H9 (cell line): ENCODE measurements at regions not wholly inside any gene's neighbourhood (a gene's known extent, or its start where the extent isn't known, plus 50 kb on each side); places are given as distances from the start of the nearest gene placed in this dataset.

ENCODE experiments used
- DNase-seq: peaks from one replicate; pipeline ENCODE4 v3.0.0-alpha.2; 2017
- H2AFZ ChIP-seq: one replicate; pipeline ENCODE4 v1.6.1; 2013; ENCODE audit warnings: mild to moderate bottlenecking, low read length, control low read depth, moderate library complexity
- H2AK5ac ChIP-seq: 2 replicates; pipeline ENCODE4 v1.6.1; 2013; ENCODE audit warnings: low read length, control low read depth, mixed read lengths; ENCODE audit not compliant: insufficient read length
- H2BK120ac ChIP-seq: one replicate; pipeline ENCODE4 v1.6.1; 2013; ENCODE audit warnings: low read depth, mild to moderate bottlenecking, low read length, control low read depth, inconsistent platforms; ENCODE audit not compliant: poor library complexity, severe bottlenecking
- H2BK12ac ChIP-seq: 2 replicates; pipeline ENCODE4 v1.6.1; 2013; ENCODE audit warnings: low read length, control low read depth, mixed read lengths, low read depth; ENCODE audit not compliant: insufficient read length
- H2BK15ac ChIP-seq: 2 replicates; pipeline ENCODE4 v1.6.1; 2013; ENCODE audit warnings: low read depth, low read length, control low read depth
- H2BK20ac ChIP-seq: one replicate; pipeline ENCODE4 v1.6.1; 2013; ENCODE audit warnings: low read depth, mild to moderate bottlenecking, low read length, control low read depth, inconsistent platforms; ENCODE audit not compliant: poor library complexity, severe bottlenecking
- H2BK5ac ChIP-seq: 2 replicates; pipeline ENCODE4 v1.6.1; 2013; ENCODE audit warnings: low read length, control low read depth, mixed read lengths; ENCODE audit not compliant: insufficient read length
- H3K14ac ChIP-seq: 2 replicates; pipeline ENCODE4 v1.6.1; 2013; ENCODE audit warnings: low read length, control low read depth; ENCODE audit not compliant: insufficient read depth
- H3K18ac ChIP-seq: 2 replicates; pipeline ENCODE4 v1.6.1; 2013; ENCODE audit warnings: low read depth, mild to moderate bottlenecking, mixed read lengths, low read length, control low read depth; ENCODE audit not compliant: insufficient read length
- H3K23ac ChIP-seq: 2 replicates; pipeline ENCODE4 v1.6.1; 2013; ENCODE audit warnings: low read length, control low read depth, mixed read lengths, low read depth; ENCODE audit not compliant: insufficient read length
- H3K23me2 ChIP-seq: 2 replicates; pipeline ENCODE4 v1.6.1; 2013; ENCODE audit warnings: low read depth, mild to moderate bottlenecking, mixed read lengths, low read length, control low read depth; ENCODE audit not compliant: insufficient read length, poor library complexity, severe bottlenecking
- H3K27ac ChIP-seq: 2 replicates; pipeline ENCODE4 v1.5.1; 2013; ENCODE audit warnings: low read length, control low read depth, mixed read lengths, low read depth; ENCODE audit not compliant: insufficient read length
- H3K27me3 ChIP-seq: 2 replicates; pipeline ENCODE4 v1.6.1; 2013; ENCODE audit warnings: low read length, control low read depth, inconsistent platforms; ENCODE audit not compliant: insufficient read depth
- H3K4ac ChIP-seq: 2 replicates; pipeline ENCODE4 v1.6.1; 2013; ENCODE audit warnings: low read depth, mild to moderate bottlenecking, control low read depth, inconsistent platforms, low read length, moderate library complexity
- H3K4me1 ChIP-seq: 2 replicates; pipeline ENCODE4 v1.6.1; 2013; ENCODE audit warnings: low read length, control low read depth, inconsistent platforms; ENCODE audit not compliant: insufficient read depth
- H3K4me2 ChIP-seq: 2 replicates; pipeline ENCODE4 v1.6.1; 2013; ENCODE audit warnings: low read length, control low read depth, mixed read lengths; ENCODE audit not compliant: insufficient read length, insufficient read depth
- H3K56ac ChIP-seq: 2 replicates; pipeline ENCODE4 v1.6.1; 2013; ENCODE audit warnings: low read depth, mild to moderate bottlenecking, mixed read lengths, low read length, control low read depth; ENCODE audit not compliant: insufficient read length
- H3K79me1 ChIP-seq: 2 replicates; pipeline ENCODE4 v1.6.1; 2013; ENCODE audit warnings: low read depth, mild to moderate bottlenecking, moderate library complexity, low read length, control low read depth, inconsistent platforms; ENCODE audit not compliant: insufficient read depth, poor library complexity, severe bottlenecking
- H3K79me2 ChIP-seq: 2 replicates; pipeline ENCODE4 v1.6.1; 2013; ENCODE audit warnings: low read length, control low read depth, inconsistent platforms; ENCODE audit not compliant: insufficient read depth
- H3K9ac ChIP-seq: 2 replicates; pipeline ENCODE4 v1.6.1; 2013; ENCODE audit warnings: low read length, control low read depth, mixed read lengths; ENCODE audit not compliant: insufficient read length; ENCODE audit errors: extremely low read depth
- H3K9me3 ChIP-seq: one replicate; pipeline ENCODE4 v1.6.1; 2013; ENCODE audit warnings: low read depth, low read length, inconsistent platforms; ENCODE audit not compliant: control insufficient read depth
- H3T11ph ChIP-seq: one replicate; pipeline ENCODE4 v1.6.1; 2013; ENCODE audit warnings: mild to moderate bottlenecking, low read length, control low read depth, inconsistent platforms
- H4K20me1 ChIP-seq: one replicate; pipeline ENCODE4 v1.6.1; 2013; ENCODE audit not compliant: control insufficient read depth, insufficient read length, insufficient read depth
- H4K5ac ChIP-seq: 2 replicates; pipeline ENCODE4 v1.6.1; 2013; ENCODE audit warnings: low read depth, mild to moderate bottlenecking, mixed read lengths, low read length, control low read depth; ENCODE audit not compliant: insufficient read length
- H4K8ac ChIP-seq: replicated peaks from 2 replicates; pipeline ENCODE4 v1.6.1; 2013; ENCODE audit warnings: low read length, control low read depth, mixed read lengths, low read depth; ENCODE audit not compliant: insufficient read length
- H4K91ac ChIP-seq: 2 replicates; pipeline ENCODE4 v1.6.1; 2013; ENCODE audit warnings: low read depth, mild to moderate bottlenecking, moderate library complexity, mixed read lengths, low read length, control low read depth; ENCODE audit not compliant: insufficient read length
- H3K27ac Mint-ChIP-seq, 3 experiments: 2 replicates in 2 of 3; 3 replicates in 1 of 3; pipeline ENCODE4 v1.8.0; 2020 to 2021; ENCODE audit warnings: mixed read lengths in 3 of 3, mild to moderate bottlenecking in 1 of 3, moderate library complexity in 1 of 3
- H3K27me3 Mint-ChIP-seq: 2 replicates; pipeline ENCODE4 v1.8.0; 2021; ENCODE audit warnings: low read depth, mild to moderate bottlenecking, moderate library complexity, mixed read lengths
- H3K36me3 Mint-ChIP-seq, 3 experiments: 2 replicates in 2 of 3; 3 replicates in 1 of 3; pipeline ENCODE4 v1.8.0; 2020 to 2021; ENCODE audit warnings: low read depth in 3 of 3, mixed read lengths in 3 of 3; ENCODE audit not compliant: insufficient read depth in 1 of 3
- H3K4me1 Mint-ChIP-seq, 2 experiments: 2 replicates each; pipeline ENCODE4 v1.8.0; 2020; ENCODE audit warnings: mixed read lengths in 2 of 2
- H3K4me3 Mint-ChIP-seq, 2 experiments: 2 replicates in 1 of 2; 3 replicates in 1 of 2; pipeline ENCODE4 v1.8.0; 2020 to 2021; ENCODE audit warnings: mild to moderate bottlenecking in 2 of 2, mixed read lengths in 2 of 2, moderate library complexity in 1 of 2
- H3K9me3 Mint-ChIP-seq, 2 experiments: 2 replicates in 1 of 2; 3 replicates in 1 of 2; pipeline ENCODE4 v1.8.0; 2020; ENCODE audit warnings: mild to moderate bottlenecking in 2 of 2, mixed read lengths in 2 of 2, moderate library complexity in 1 of 2
- CTCF ChIP-seq: fragments of 200-600 bp; sonication (generic); conservative IDR thresholded peaks from 3 replicates; pipeline ENCODE4 v1.8.0; 2021; ENCODE audit warnings: antibody characterized with exemption, mild to moderate bottlenecking
- WGBS: extraction: QIAGEN DNeasy Blood & Tissue Kit; methylation state at CpG from one replicate; pipeline ENCODE4 v1.1.7; 2013; ENCODE audit warnings: missing lambda C conversion rate, low lambda C conversion rate, mixed read lengths; ENCODE audit not compliant: insufficient read length; ENCODE audit errors: extremely low coverage; 5-methylcytosine and 5-hydroxymethylcytosine counted together

- no peak overlapping the region for H2BK120ac ChIP-seq
- H2AK5ac ChIP-seq = no peak overlapping the region
- DNase-seq = no peak
- H3K14ac ChIP-seq = no peak overlapping the region
- H4K8ac ChIP-seq = no peak overlapping the region
- H4K20me1 ChIP-seq = no peaks in the 10 kb centered on the region
- H3K18ac ChIP-seq = no peak overlapping the region
- no peak overlapping the region for H3K23ac ChIP-seq
- Mint-ChIP-seq H3K27ac (no peak overlapping the region), H3K4me3 (no peak overlapping the region), H3K27me3 (peaks cover 11% of the 10 kb centered on the region), H3K36me3 (no peaks in the 10 kb centered on the region), H3K9me3 (no peaks in the 10 kb centered on the region), H3K4me1 (no peaks in the 10 kb centered on the region)
- H3K9me3 ChIP-seq = no peaks in the 10 kb centered on the region
- H3K9ac ChIP-seq = no peak overlapping the region
- H3T11ph ChIP-seq = no peak overlapping the region
- H2BK12ac ChIP-seq = no peak overlapping the region
- no peaks in the 10 kb centered on the region for H3K79me1 ChIP-seq
- no peaks in the 10 kb centered on the region for H3K79me2 ChIP-seq
- no peak overlapping the region for H3K4me2 ChIP-seq
- H4K91ac ChIP-seq = no peak overlapping the region
- no peaks in the 10 kb centered on the region for H3K4me1 ChIP-seq
- TF ChIP-seq CTCF = no peak
- H2BK20ac ChIP-seq = no peak overlapping the region
- no CpG with 5 or more reads among the region's 1 CpG for WGBS
- H3K27me3 ChIP-seq = no peaks in the 10 kb centered on the region
- no peak overlapping the region for H3K27ac ChIP-seq
- H2BK5ac ChIP-seq = no peak overlapping the region
- H2BK15ac ChIP-seq = no peak overlapping the region
- H3K23me2 ChIP-seq = no peaks in the 10 kb centered on the region
- no peak overlapping the region for H2AFZ ChIP-seq
- H3K4ac ChIP-seq = no peak overlapping the region
- no peak overlapping the region for H3K56ac ChIP-seq
- H4K5ac ChIP-seq = no peak overlapping the region
Measured at GRCh38 chr4:108237693-108238092, 69.0 kb upstream of the LEF1 start.
